GM10248 (cell line): ENCODE measurements at regions not wholly inside any gene's neighbourhood (a gene's known extent, or its start where the extent isn't known, plus 50 kb on each side); places are given as distances from the start of the nearest gene placed in this dataset.

ENCODE experiments used
- CTCF ChIA-PET: fragments of 300-600 bp; sonication (Branson Sonifier 250); formaldehyde crosslinking; extraction: SDS; loops from one replicate; lab custom pipeline; 2021; ENCODE audit warnings: antibody characterized with exemption; lab: Yijun Ruan, JAX
- POLR2A ChIA-PET: fragments of 350-650 bp; sonication (Branson Sonifier 250); formaldehyde crosslinking; extraction: SDS; loops from one replicate; lab custom pipeline; 2020; ENCODE audit warnings: antibody characterized with exemption; lab: Yijun Ruan, JAX
- DNase-seq: peaks from one replicate; pipeline ENCODE4 v3.0.0; 2012; ENCODE audit errors: extremely low spot score
- TF ChIP-seq, protein P1 (sequence below): IDR thresholded peaks from 2 replicates; pipeline ENCODE4 v1.5.1; 2012; ENCODE audit warnings: mild to moderate bottlenecking, low read depth; ENCODE audit errors: extremely low read depth, missing control alignments, control extremely low read depth

DNA sequence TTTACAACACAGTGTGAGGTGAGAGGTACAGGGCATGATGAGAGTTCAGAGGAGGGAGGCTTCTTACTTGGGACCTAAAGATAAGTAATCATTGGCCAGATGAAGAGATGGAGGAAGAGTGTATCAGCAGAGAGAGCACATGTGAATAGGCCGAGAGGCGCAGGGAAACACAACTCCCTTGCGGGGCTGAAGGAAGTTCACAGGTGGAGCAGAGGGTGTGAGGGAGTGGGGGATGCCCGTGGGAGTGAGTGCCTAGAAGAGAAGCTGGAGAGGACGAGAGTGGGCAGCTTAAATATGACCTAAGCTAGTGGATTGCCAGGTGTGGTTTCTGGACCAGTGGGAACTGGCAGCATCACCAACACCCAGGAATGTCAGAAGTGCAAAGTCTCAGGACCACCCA is 98.2 kb upstream of the TBC1D5 start:
- CTCF ChIA-PET = interaction anchor here (0.7 to 4.5 kb wide), 60 partner anchors 9 to 1273 kb away, joined by 3 to 87 read pairs (median 4); no protein-coding TSS in a partner anchor
- TF ChIP-seq, protein P1, sequence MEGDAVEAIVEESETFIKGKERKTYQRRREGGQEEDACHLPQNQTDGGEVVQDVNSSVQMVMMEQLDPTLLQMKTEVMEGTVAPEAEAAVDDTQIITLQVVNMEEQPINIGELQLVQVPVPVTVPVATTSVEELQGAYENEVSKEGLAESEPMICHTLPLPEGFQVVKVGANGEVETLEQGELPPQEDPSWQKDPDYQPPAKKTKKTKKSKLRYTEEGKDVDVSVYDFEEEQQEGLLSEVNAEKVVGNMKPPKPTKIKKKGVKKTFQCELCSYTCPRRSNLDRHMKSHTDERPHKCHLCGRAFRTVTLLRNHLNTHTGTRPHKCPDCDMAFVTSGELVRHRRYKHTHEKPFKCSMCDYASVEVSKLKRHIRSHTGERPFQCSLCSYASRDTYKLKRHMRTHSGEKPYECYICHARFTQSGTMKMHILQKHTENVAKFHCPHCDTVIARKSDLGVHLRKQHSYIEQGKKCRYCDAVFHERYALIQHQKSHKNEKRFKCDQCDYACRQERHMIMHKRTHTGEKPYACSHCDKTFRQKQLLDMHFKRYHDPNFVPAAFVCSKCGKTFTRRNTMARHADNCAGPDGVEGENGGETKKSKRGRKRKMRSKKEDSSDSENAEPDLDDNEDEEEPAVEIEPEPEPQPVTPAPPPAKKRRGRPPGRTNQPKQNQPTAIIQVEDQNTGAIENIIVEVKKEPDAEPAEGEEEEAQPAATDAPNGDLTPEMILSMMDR = no peak
- POLR2A ChIA-PET = no interaction called here
- DNase-seq = no peak

DNA sequence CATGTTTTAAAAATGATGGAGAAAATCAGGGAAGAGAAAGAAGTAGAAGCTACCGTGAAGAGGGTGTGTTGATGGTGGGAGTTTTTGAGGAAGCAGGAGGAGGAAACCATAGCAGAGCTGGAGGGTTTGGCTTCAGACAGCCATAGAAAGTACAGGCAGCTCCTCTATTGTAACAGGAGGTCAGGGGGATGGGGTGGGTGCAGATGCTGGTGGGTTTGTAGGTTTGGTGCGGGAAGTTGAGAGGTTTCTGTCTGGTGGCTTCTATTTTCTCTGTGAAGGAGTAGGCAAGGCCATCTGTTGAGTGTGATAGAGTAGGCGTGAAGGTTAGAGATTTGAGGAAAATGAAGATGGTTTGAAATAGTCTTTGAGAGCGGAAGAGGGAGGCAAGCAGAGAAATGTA is 97.7 kb upstream of the TBC1D5 start:
- ChIA-PET CTCF (interaction anchor here (0.8 to 4.5 kb wide), 15 partner anchors 8 to 645 kb away, joined by 3 to 87 read pairs (median 7); no protein-coding TSS in a partner anchor), POLR2A (no interaction called here)
- TF ChIP-seq, protein P1 = no peak

DNA sequence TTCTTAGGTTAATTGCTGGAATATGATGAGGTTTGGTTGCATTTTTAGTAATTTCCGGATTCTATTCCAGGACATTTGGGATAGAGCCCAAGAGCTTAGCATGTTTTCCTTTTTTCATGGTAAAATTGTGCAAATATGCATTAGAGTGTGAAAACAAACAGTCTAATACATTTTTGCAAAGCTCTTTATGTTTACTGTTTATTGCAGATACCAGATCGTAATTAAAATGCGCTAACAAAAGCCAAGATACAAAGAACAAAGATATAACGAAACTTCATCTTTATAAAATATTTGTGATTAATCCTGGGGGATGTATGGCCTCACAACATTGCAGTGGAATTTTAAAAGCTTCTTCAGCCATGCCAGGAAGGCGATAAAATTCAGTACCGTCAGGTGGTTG is 94.5 kb upstream of the TBC1D5 start:
- POLR2A ChIA-PET = interaction anchor here (0.6 kb wide), 1 partner anchor 102 kb away, joined by 3 read pairs; no protein-coding TSS in a partner anchor
- TF ChIP-seq, protein P1 = no peak
- DNase-seq = no peak
- CTCF ChIA-PET = interaction anchor here (0.9 kb wide), 1 partner anchor 191 kb away, joined by 4 read pairs; no protein-coding TSS in a partner anchor

More for the DNA sequence above, 97.7 kb upstream of the TBC1D5 start:
- no peak for DNase-seq

DNA sequence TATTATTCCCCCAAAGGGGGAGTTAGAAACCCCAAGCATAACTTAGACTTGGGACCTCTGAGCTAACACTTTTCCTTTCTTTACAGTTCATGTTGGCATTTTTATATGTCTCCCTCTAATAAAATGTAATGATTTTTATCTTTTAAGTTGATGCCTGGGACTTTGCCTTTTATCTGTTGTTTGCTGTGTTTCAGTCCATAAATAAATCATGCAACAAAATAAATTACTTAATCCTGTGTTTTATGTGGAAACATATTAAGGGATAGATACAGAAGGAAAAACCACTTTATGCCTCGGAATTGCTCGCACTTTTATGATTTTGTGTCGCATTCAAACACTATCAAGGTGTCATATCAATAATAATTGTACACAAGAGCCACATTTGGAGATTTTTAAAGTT is 93.7 kb upstream of the TBC1D5 start:
- POLR2A ChIA-PET = no interaction called here
- CTCF ChIA-PET = no interaction called here
- DNase-seq = no peak
- TF ChIP-seq, protein P1 = no peak

DNA sequence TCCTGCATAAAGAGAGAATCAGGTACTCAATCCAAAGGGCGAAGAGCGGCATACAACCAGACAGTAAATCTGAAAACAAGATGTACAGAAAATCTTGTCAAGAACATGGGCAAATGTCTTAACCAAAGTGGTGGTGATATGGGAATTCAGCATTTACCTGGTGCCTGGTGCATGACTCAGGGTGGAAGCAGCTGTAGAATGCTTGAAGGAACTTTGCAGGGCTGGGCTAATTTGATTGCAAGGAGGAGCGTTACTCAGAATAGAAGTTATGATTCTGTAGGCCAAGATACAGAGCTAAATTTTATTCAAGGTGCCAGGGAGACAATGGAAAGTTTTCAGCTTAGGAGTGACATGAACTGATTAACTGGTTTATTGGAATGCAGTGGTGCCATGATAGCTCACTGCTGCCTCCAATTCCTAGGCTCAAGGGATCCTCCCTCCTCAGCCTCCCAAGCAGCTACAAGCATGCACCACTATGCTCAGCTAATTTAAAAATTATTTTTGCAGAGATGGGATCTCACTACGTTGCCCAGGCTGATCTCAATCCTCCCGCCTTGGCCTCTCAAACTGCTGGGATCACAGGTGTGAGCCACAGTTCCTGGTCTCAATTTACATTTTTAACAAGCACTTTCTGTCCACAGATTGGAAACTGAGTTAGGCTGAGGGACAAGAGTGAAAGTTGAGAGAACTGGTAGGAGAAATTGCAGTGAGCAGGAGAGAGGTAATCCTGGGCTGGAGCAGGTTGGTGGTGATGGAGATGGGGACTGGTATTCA is 91.5 kb upstream of the TBC1D5 start:
- POLR2A ChIA-PET = no interaction called here
- CTCF ChIA-PET = interaction anchor here (4.8 kb wide), 1 partner anchor 8 kb away, joined by 42 read pairs; no protein-coding TSS in a partner anchor
- TF ChIP-seq, protein P1 = no peak
- DNase-seq = no peak

DNA sequence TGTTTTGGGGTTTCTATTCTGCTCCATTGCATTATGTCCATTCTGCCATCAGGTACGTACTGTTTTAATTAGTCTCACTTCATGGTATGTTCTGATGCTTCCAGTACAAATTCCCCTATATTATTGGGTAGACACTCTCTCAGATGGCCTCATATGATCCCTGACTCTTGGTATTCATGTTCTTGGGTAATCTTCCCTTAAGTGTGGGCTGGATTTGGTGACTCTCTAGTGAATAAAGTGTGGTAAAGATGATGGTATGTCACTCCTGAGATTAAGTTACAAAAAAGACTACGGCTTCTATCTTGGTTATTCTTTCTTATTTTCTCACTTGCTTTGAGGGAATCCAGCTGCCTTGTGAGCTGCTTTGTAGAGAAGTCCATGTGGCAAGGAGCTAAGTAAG is 89.6 kb upstream of the TBC1D5 start:
- ChIA-PET CTCF (interaction anchor here (4.8 kb wide), 1 partner anchor 10 kb away, joined by 42 read pairs; no protein-coding TSS in a partner anchor), POLR2A (no interaction called here)
- DNase-seq = no peak
- TF ChIP-seq, protein P1 = no peak
